IMR-90 (cell line): ENCODE measurements at regions not wholly inside any gene's neighbourhood (a gene's known extent, or its start where the extent isn't known, plus 50 kb on each side); places are given as distances from the start of the nearest gene placed in this dataset.

Experiments used
- ATAC-seq: fragments of 200-7000 bp; cut with Tn5 transposase; 2 replicates; pipeline ENCODE4 v1.9.1; 2020; ENCODE audit warnings: low read depth, mild to moderate bottlenecking, moderate library complexity
- BruUV-seq: library from RNA; stranded (reverse); fragments of 400-500 nt; replicated peaks from 2 replicates; lab custom pipeline; 2021; lab: Mats Ljungman, UMichigan
- CTCF ChIA-PET: fragments of 300-600 bp; formaldehyde crosslinking; extraction: SDS; loops from one replicate; lab custom pipeline; 2021; ENCODE audit warnings: antibody characterized with exemption; lab: Yijun Ruan, JAX
- POLR2A ChIA-PET: fragments of 300-600 bp; sonication (Branson Sonifier 250); formaldehyde crosslinking; loops from one replicate; lab custom pipeline; 2022; ENCODE audit warnings: antibody characterized with exemption; ENCODE audit not compliant: unreplicated experiment; lab: Charles Lee
- DNase-seq: peaks from one replicate; pipeline ENCODE4 v3.0.0; 2013
- H2AFZ ChIP-seq: replicated peaks from 2 replicates; pipeline ENCODE3; 2013; ENCODE audit warnings: low read length, mild to moderate bottlenecking; ENCODE audit not compliant: poor library complexity
- H2AK5ac ChIP-seq: 2 replicates; pipeline ENCODE4 v1.6.1; 2013; ENCODE audit warnings: low read depth, low read length, inconsistent platforms
- H2AK9ac ChIP-seq: replicated peaks from 2 replicates; pipeline ENCODE3; 2013; ENCODE audit warnings: mild to moderate bottlenecking, low read depth, low read length, moderate library complexity; ENCODE audit not compliant: poor library complexity
- H2BK120ac ChIP-seq: 2 replicates; pipeline ENCODE4 v1.6.1; 2013; ENCODE audit warnings: low read depth, low read length, inconsistent platforms
- H2BK15ac ChIP-seq: 3 replicates; pipeline ENCODE4 v1.6.1; 2013; ENCODE audit warnings: low read depth, low read length, inconsistent platforms
- H2BK20ac ChIP-seq: 2 replicates; pipeline ENCODE4 v1.6.1; 2013; ENCODE audit warnings: low read depth, mild to moderate bottlenecking, inconsistent platforms, low read length, moderate library complexity
- H2BK5ac ChIP-seq: 2 replicates; pipeline ENCODE4 v1.6.1; 2013; ENCODE audit warnings: mild to moderate bottlenecking, low read depth, low read length, inconsistent platforms; ENCODE audit not compliant: poor library complexity, severe bottlenecking
- H3K14ac ChIP-seq: replicated peaks from 2 replicates; pipeline ENCODE4 v1.6.1; 2013; ENCODE audit warnings: low read depth, low read length, inconsistent platforms
- H3K18ac ChIP-seq: 2 replicates; pipeline ENCODE4 v1.6.1; 2013; ENCODE audit warnings: low read depth, low read length, control low read depth
- H3K23ac ChIP-seq: 2 replicates; pipeline ENCODE4 v1.6.1; 2013; ENCODE audit warnings: low read depth, low read length, inconsistent platforms
- H3K27ac ChIP-seq: 2 replicates; pipeline ENCODE4 v1.5.1; 2013; ENCODE audit warnings: mild to moderate bottlenecking, control low read depth, low read length; ENCODE audit not compliant: insufficient read depth
- H3K27me3 ChIP-seq: 2 replicates; pipeline ENCODE4 v1.6.1; 2013; ENCODE audit warnings: low read length; ENCODE audit not compliant: control insufficient read depth, insufficient read depth
- H3K36me3 ChIP-seq: 2 replicates; pipeline ENCODE4 v1.6.1; 2013; ENCODE audit warnings: low read length, mixed read lengths; ENCODE audit not compliant: control insufficient read depth, insufficient read depth
- H3K4ac ChIP-seq: 2 replicates; pipeline ENCODE4 v1.6.1; 2013; ENCODE audit warnings: low read depth, low read length, inconsistent platforms
- H3K4me1 ChIP-seq: 2 replicates; pipeline ENCODE4 v1.6.1; 2013; ENCODE audit warnings: low read length, mixed read lengths; ENCODE audit not compliant: control insufficient read depth, insufficient read depth
- H3K4me2 ChIP-seq: 2 replicates; pipeline ENCODE4 v1.6.1; 2013; ENCODE audit warnings: low read depth, mild to moderate bottlenecking, control low read depth, low read length, moderate library complexity
- H3K4me3 ChIP-seq: 2 replicates; pipeline ENCODE4 v1.5.1; 2013; ENCODE audit warnings: low read depth, mild to moderate bottlenecking, control low read depth, low read length, moderate library complexity; ENCODE audit not compliant: insufficient read depth
- H3K56ac ChIP-seq: 2 replicates; pipeline ENCODE4 v1.6.1; 2013; ENCODE audit warnings: low read length, inconsistent platforms; ENCODE audit not compliant: insufficient read depth; ENCODE audit errors: extremely low read depth
- H3K79me1 ChIP-seq, 2 experiments: 2 replicates each; pipeline ENCODE4 v1.6.1; 2013; ENCODE audit warnings: low read length in 2 of 2, inconsistent platforms in 1 of 2, low read depth in 1 of 2
- H3K9ac ChIP-seq: 2 replicates; pipeline ENCODE4 v1.6.1; 2013; ENCODE audit warnings: low read depth, low read length, control low read depth
- H3K9me1 ChIP-seq: 2 replicates; pipeline ENCODE4 v1.6.1; 2013; ENCODE audit warnings: low read length, inconsistent platforms; ENCODE audit not compliant: insufficient read depth
- H3K9me3 ChIP-seq: 2 replicates; pipeline ENCODE4 v1.6.1; 2013; ENCODE audit warnings: low read length; ENCODE audit not compliant: control insufficient read depth, insufficient read depth
- H4K20me1 ChIP-seq: 2 replicates; pipeline ENCODE4 v1.6.1; 2013; ENCODE audit warnings: low read length, inconsistent platforms; ENCODE audit not compliant: insufficient read depth
- H4K5ac ChIP-seq: 2 replicates; pipeline ENCODE4 v1.6.1; 2013; ENCODE audit warnings: mild to moderate bottlenecking, low read depth, low read length, control low read depth
- H4K8ac ChIP-seq, 2 experiments: 2 replicates each; pipeline ENCODE4 v1.6.1; 2013; ENCODE audit warnings: low read depth in 2 of 2, low read length in 2 of 2, control low read depth in 1 of 2, inconsistent platforms in 1 of 2
- H4K91ac ChIP-seq: 2 replicates; pipeline ENCODE4 v1.6.1; 2013; ENCODE audit warnings: low read depth, low read length, inconsistent platforms; ENCODE audit not compliant: insufficient read depth
- CEBPB ChIP-seq: IDR thresholded peaks from 2 replicates; pipeline ENCODE4 v1.6.1; 2012; ENCODE audit warnings: low read depth, low read length, improper control_type of control experiment
- MAFK ChIP-seq: IDR thresholded peaks from 2 replicates; pipeline ENCODE4 v1.6.1; 2012; ENCODE audit warnings: low read depth, low read length, improper control_type of control experiment
- MXI1 ChIP-seq: IDR thresholded peaks from 2 replicates; pipeline ENCODE4 v1.6.1; 2012; ENCODE audit warnings: low read depth, mild to moderate bottlenecking, low read length, moderate library complexity, borderline replicate concordance
- WGBS, 2 experiments: methylation state at CpG; one replicate each; pipeline versions ENCODE4 v1.1.5 to v1.1.7; 2013; ENCODE audit warnings: missing lambda C conversion rate in 2 of 2; ENCODE audit not compliant: insufficient read length in 1 of 2; ENCODE audit errors: extremely low coverage in 2 of 2; 5-methylcytosine and 5-hydroxymethylcytosine counted together
- dilution Hi-C: fragments of 300-500 bp; cut with HindIII; formaldehyde crosslinking; loops from one replicate; pipeline ENCODE4 v1.14.3; 2018; ENCODE audit warnings: low sequenced_read_pairs; ENCODE audit not compliant: unreplicated experiment
- in situ Hi-C: fragments of 300-500 bp; cut with MboI; formaldehyde crosslinking; loops from 3 replicates; pipeline ENCODE4 v1.14.3; 2019; ENCODE audit warnings: low sequenced_read_pairs, inconsistent platforms, mixed read lengths
- intact Hi-C: fragments of 100-400 bp; cut with micrococcal nuclease; formaldehyde crosslinking; loops from 2 replicates; pipeline ENCODE4 v1.10.0; 2022

DNA sequence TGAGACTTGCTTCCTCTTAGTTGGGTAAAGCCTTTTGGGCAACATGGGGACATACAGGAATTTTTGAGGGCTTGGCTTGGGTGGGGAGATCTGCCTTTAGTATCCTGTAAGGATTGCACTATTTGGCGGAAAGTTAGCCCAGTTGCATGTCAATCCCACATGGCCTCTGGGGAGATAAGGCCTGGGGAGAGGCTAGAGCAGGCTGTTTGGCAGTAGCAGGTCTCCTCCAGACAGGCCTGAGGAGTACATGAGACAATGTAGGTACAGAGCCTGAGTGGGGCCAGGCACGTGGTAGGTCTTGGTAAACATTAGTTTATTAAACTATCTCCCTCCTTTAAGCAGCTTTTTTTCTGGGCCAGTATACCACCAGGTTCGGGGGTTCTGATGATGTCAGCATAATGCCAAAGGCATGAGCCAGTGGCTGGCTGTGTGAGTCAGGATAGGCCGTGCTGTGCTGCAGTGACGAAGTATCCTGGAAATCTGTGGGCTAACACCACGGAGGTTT, 147.9 kb downstream of the VEGFA start:
- intact Hi-C loops = no loop called here
- 52% methylated on average over 4 of the region's 6 CpGs; no CpG with 5 or more reads in 1 of the 2 experiments for WGBS, 2 experiments
- in situ Hi-C loops = no loop called here

More for the DNA sequence above, 147.9 kb downstream of the VEGFA start:
- Histone ChIP-seq H2BK15ac (no peak overlapping the region), H4K91ac (no peak overlapping the region), H3K27ac (no peak overlapping the region), H3K4me3 (no peak overlapping the region), H3K9me3 (no peaks in the 10 kb centered on the region), H3K4me1 (peaks cover 10% of the 10 kb centered on the region), H3K9ac (no peak overlapping the region), H3K79me1 (no peaks in the 10 kb centered on the region), H2AK9ac (no peak overlapping the region), H2AFZ (no peak overlapping the region), H4K5ac (no peak overlapping the region), H3K9me1 (peaks cover 5% of the 10 kb centered on the region), H4K20me1 (no peaks in the 10 kb centered on the region), H3K4ac (no peak overlapping the region), H3K23ac (no peak overlapping the region), H2BK5ac (no peak overlapping the region), H2BK20ac (no peak overlapping the region), H3K36me3 (no peaks in the 10 kb centered on the region), H4K8ac (no peak overlapping the region), H2BK120ac (no peak overlapping the region), H3K14ac (no peak overlapping the region), H3K56ac (no peak overlapping the region), H3K18ac (no peak overlapping the region), H2AK5ac (peak overlapping the region; percentile 11; the same call in 1 of the 2 replicates), H3K27me3 (no peaks in the 10 kb centered on the region), H3K4me2 (no peak overlapping the region)
- ATAC-seq (peak; percentile 40; the same call in 1 of the 2 replicates), DNase-seq (peak; percentile 45)
- ChIA-PET CTCF (no interaction called here), POLR2A (no interaction called here)
- dilution Hi-C loops = no loop called here
- no TSS peak for BruUV-seq
- TF ChIP-seq MXI1 (no peak), CEBPB (no peak), MAFK (peak; percentile 96)
